ENCODE measurements at regions not wholly inside any gene's neighbourhood (a gene's known extent, or its start where the extent isn't known, plus 50 kb on each side); places are given as distances from the start of the nearest gene placed in this dataset.

DNA sequence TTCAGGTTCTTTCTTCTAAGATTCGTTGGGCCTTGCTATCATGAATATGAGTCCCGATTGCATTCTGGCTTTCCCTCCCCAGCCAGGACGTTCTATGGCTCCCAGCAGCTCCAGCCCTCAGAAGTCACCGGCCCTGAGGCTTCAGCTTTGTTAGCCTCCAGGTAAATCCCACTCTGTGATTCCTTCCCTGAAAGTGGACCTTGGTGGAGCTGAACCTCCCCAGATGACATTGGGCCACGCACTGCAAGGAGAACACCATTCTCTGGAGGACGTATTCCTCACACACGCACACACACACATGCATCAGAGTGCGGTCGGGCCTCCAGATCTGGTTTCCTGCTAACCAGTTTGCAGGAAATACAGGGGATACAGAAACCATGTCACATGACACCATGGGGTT lies 487.3 kb upstream of the CDH4 start:
- no peaks in the 10 kb centered on the region for H3K4me1 ChIP-seq (ENCODE audit: control insufficient read depth, insufficient read depth, low read length, unreplicated experiment)
- H3K36me3 ChIP-seq (ENCODE audit: insufficient read depth, low read length), result no peaks in the 10 kb centered on the region
- H2AFZ ChIP-seq (ENCODE audit: low read length, unreplicated experiment), result no peak overlapping the region
- no peak overlapping the region for H3K4me3 ChIP-seq (ENCODE audit: low read depth, low read length)
- no peak overlapping the region for H3K27ac ChIP-seq (ENCODE audit: low read depth, low read length)
- no peaks in the 10 kb centered on the region for H3K27me3 ChIP-seq (ENCODE audit: insufficient read depth, low read length)
- no peaks in the 10 kb centered on the region for H3K79me2 ChIP-seq (ENCODE audit: control insufficient read depth, insufficient read depth, low read length, unreplicated experiment)

DNA sequence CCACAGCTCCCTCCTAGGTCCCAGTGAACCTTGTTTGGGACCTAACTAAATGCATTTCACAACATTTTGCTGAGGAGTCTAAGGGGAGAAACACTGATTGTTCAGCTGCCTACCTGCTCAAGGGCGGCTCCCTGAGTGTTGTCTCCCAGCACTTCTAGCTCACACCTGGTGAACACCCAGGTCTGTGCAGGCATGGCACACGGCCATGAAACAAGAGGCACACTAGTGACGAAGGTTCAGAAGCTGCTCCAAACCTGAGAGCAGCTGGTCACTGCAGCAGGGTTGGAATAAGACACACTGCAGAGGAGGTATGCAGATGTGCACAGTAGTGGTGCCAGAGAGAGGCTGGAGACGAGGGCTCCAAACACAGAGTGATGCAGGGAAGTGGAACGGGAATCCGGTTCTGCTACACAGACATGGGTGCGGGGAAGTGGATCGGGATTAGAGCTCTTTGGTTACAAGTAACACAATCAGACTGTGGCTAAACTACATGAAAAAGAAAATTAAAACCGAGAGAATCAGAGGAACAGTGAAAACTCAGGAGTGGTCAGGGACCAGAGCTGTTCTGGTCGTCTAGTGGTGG lies 486.1 kb upstream of the CDH4 start:
- no peak overlapping the region for H2AFZ ChIP-seq (ENCODE audit: low read length, unreplicated experiment)
- H3K4me3 ChIP-seq (ENCODE audit: low read depth, low read length), result no peak overlapping the region
- H3K79me2 ChIP-seq (ENCODE audit: control insufficient read depth, insufficient read depth, low read length, unreplicated experiment), result no peaks in the 10 kb centered on the region
- H3K27me3 ChIP-seq (ENCODE audit: insufficient read depth, low read length), result no peaks in the 10 kb centered on the region
- no peaks in the 10 kb centered on the region for H3K36me3 ChIP-seq (ENCODE audit: insufficient read depth, low read length)
- no peaks in the 10 kb centered on the region for H3K4me1 ChIP-seq (ENCODE audit: control insufficient read depth, insufficient read depth, low read length, unreplicated experiment)
- no peak overlapping the region for H3K27ac ChIP-seq (ENCODE audit: low read depth, low read length)

DNA sequence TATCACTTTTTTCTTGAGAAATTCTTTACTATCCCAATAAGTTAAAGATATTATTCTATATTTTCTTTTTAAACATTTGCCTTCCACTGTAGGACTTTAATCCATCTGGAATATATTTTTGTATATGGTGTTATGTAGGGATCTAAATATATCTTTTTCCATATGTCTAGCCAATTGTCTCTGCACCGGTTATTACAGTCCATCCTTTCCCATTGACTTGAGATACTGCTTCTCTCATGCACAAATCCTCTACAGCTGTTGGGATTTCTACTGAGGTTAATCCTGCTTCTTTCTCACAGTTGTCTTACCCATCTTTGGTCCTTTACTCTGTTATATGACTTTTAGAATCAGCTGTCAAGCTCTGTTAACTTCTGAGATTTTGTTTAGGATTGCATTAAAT lies 483.8 kb upstream of the CDH4 start:
- no peaks in the 10 kb centered on the region for H3K36me3 ChIP-seq (ENCODE audit: insufficient read depth, low read length)
- H3K27me3 ChIP-seq (ENCODE audit: insufficient read depth, low read length), result no peaks in the 10 kb centered on the region

DNA sequence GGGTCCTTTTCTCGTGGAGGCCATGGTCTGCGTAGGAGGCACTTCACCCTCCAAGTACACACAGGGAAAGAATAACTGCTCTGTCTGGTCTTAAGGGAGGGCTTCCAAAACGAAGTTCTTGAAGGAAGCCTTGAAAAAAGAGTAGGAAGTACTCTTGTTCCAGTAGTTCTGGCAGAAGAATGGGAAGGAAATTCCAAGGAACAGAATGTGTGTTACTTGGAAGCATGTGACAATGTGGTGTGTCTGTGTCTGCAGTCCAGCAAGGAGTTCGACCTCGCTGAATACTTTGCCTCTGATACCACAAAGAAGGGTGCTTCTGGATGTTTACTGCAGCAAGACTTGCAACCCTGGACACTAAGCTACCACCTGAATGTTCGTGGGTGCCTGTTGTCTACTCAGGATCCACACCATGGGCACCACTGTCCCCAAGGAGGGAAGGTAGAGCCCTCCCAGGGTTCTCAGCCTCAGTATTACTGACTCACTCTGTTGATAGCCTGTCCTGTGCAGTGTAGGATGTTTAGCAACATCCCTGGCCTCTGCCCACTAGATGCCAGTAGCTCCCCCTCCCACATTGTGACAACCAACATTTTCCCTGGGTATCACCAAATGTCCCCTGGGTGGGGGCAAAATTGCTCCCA lies 471.6 kb upstream of the CDH4 start:
- H3K36me3 ChIP-seq (ENCODE audit: insufficient read depth, low read length), result no peaks in the 10 kb centered on the region
- H3K4me3 ChIP-seq (ENCODE audit: low read depth, low read length), result no peak overlapping the region
- no peak overlapping the region for H2AFZ ChIP-seq (ENCODE audit: low read length, unreplicated experiment)

More for the DNA sequence above, 483.8 kb upstream of the CDH4 start:
- Histone ChIP-seq H3K27ac (ENCODE audit: low read depth, low read length) (no peak overlapping the region), H3K79me2 (ENCODE audit: control insufficient read depth, insufficient read depth, low read length, unreplicated experiment) (no peaks in the 10 kb centered on the region), H2AFZ (ENCODE audit: low read length, unreplicated experiment) (no peak overlapping the region), H3K4me1 (ENCODE audit: control insufficient read depth, insufficient read depth, low read length, unreplicated experiment) (no peaks in the 10 kb centered on the region), H3K4me3 (ENCODE audit: low read depth, low read length) (no peak overlapping the region)

DNA sequence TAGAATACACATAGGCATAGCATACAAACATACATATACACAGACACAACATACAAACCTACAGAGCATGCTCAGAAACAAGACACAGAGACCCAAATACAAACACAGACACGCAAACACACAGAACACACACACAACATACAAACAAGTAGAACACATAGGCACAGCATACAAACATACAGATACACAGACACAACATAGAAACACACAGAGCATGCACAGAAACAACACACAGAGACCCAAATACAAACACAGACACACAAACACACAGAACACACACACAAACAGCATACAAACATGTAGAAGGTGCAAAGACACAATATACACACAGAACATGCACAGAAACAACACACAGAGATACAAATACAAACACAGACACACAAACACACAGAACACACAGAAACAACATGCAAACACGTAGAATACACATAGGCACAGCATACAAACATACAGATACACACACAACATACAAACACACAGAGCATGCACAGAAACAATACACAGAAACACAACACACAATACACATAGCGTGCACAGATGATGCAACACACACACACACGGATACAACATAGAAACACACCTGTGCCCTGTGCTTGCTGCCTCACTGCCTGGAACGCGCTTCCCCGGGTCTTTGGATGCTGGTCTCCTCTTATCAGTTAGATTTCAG lies 469.0 kb upstream of the CDH4 start:
- Histone ChIP-seq H3K36me3 (ENCODE audit: insufficient read depth, low read length) (no peaks in the 10 kb centered on the region), H3K4me1 (ENCODE audit: control insufficient read depth, insufficient read depth, low read length, unreplicated experiment) (no peaks in the 10 kb centered on the region), H3K27ac (ENCODE audit: low read depth, low read length) (no peak overlapping the region), H3K79me2 (ENCODE audit: control insufficient read depth, insufficient read depth, low read length, unreplicated experiment) (no peaks in the 10 kb centered on the region), H2AFZ (ENCODE audit: low read length, unreplicated experiment) (no peak overlapping the region), H3K4me3 (ENCODE audit: low read depth, low read length) (no peak overlapping the region), H3K27me3 (ENCODE audit: insufficient read depth, low read length) (no peaks in the 10 kb centered on the region)

More for the DNA sequence above, 471.6 kb upstream of the CDH4 start:
- H3K27ac ChIP-seq (ENCODE audit: low read depth, low read length), result no peak overlapping the region
- H3K4me1 ChIP-seq (ENCODE audit: control insufficient read depth, insufficient read depth, low read length, unreplicated experiment), result no peaks in the 10 kb centered on the region
- H3K27me3 ChIP-seq (ENCODE audit: insufficient read depth, low read length), result no peaks in the 10 kb centered on the region
- no peaks in the 10 kb centered on the region for H3K79me2 ChIP-seq (ENCODE audit: control insufficient read depth, insufficient read depth, low read length, unreplicated experiment)

DNA sequence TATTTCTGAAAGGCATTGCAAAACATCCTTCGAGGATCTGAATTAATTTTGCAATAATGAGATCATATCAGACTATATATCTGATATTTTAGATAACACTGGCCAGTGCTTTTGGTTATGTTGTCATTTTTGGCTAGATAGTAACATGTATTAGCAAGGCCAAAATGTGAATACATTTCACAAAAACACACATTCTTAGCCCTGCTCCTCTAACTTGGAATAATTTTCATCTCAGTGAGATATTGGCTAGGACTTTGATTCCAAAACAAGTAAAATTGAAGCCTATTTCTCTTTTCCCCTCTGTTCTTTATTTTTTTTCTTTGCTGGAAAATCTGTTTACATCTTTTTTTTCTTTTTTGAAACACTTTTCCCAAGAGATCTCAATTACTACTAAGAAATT lies 466.8 kb upstream of the CDH4 start:
- H3K27me3 ChIP-seq (ENCODE audit: insufficient read depth, low read length), result no peaks in the 10 kb centered on the region
- no peak overlapping the region for H2AFZ ChIP-seq (ENCODE audit: low read length, unreplicated experiment)
- H3K27ac ChIP-seq (ENCODE audit: low read depth, low read length), result no peak overlapping the region
- H3K36me3 ChIP-seq (ENCODE audit: insufficient read depth, low read length), result no peaks in the 10 kb centered on the region
- H3K79me2 ChIP-seq (ENCODE audit: control insufficient read depth, insufficient read depth, low read length, unreplicated experiment), result no peaks in the 10 kb centered on the region
- H3K4me3 ChIP-seq (ENCODE audit: low read depth, low read length), result no peak overlapping the region
- no peaks in the 10 kb centered on the region for H3K4me1 ChIP-seq (ENCODE audit: control insufficient read depth, insufficient read depth, low read length, unreplicated experiment)

DNA sequence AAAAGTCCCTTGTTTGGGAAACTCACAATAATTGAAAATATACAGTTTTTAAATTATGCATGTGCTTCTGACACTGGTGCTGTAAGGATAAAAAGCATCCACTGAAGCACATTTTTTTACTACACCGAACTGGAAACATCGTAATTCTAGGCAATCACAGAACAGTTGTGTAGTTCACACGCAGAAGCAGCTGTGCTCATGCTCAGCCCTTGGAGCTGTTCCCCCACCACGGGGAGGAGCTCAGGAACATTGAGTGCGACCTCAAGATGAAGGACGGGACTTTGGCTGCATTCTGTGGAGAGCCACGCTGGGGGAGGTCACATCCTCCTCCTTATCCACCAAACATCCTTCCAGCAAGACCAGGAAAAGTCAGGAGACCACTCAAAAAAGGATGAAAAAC lies 466.3 kb upstream of the CDH4 start:
- Histone ChIP-seq H3K27ac (ENCODE audit: low read depth, low read length) (no peak overlapping the region), H3K4me1 (ENCODE audit: control insufficient read depth, insufficient read depth, low read length, unreplicated experiment) (no peaks in the 10 kb centered on the region), H3K79me2 (ENCODE audit: control insufficient read depth, insufficient read depth, low read length, unreplicated experiment) (no peaks in the 10 kb centered on the region), H3K27me3 (ENCODE audit: insufficient read depth, low read length) (no peaks in the 10 kb centered on the region), H2AFZ (ENCODE audit: low read length, unreplicated experiment) (no peak overlapping the region), H3K36me3 (ENCODE audit: insufficient read depth, low read length) (no peaks in the 10 kb centered on the region), H3K4me3 (ENCODE audit: low read depth, low read length) (no peak overlapping the region)

DNA sequence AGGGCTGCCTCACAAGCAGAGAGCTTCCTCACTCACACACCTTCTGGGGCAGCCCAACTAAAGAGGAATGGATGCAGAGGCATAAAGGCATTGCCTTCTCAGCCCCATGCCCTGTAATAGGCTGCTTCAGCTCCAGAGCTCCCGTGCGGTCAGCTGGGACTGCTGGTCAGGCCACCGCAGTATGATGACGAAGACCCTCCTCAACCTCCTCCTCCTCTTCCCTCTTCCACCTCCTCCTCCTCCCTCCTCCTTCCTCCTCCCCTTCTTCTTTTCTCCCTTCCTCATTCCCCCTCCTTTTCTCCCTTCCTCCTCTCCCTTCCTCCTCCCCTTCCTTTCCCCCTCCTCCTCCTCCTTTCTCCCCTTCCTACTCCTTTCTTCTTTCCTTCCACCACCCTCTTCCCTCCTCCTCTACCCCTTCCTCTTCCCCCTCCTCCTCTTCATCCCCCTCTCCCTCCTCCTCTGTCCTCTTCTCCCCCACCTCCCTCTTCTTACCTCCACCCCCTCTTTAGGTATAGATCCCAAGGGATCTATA lies 465.3 kb upstream of the CDH4 start:
- Histone ChIP-seq H3K4me3 (ENCODE audit: low read depth, low read length) (no peak overlapping the region), H2AFZ (ENCODE audit: low read length, unreplicated experiment) (no peak overlapping the region), H3K27me3 (ENCODE audit: insufficient read depth, low read length) (no peaks in the 10 kb centered on the region), H3K36me3 (ENCODE audit: insufficient read depth, low read length) (no peaks in the 10 kb centered on the region), H3K79me2 (ENCODE audit: control insufficient read depth, insufficient read depth, low read length, unreplicated experiment) (no peaks in the 10 kb centered on the region), H3K4me1 (ENCODE audit: control insufficient read depth, insufficient read depth, low read length, unreplicated experiment) (no peaks in the 10 kb centered on the region), H3K27ac (ENCODE audit: low read depth, low read length) (no peak overlapping the region)

DNA sequence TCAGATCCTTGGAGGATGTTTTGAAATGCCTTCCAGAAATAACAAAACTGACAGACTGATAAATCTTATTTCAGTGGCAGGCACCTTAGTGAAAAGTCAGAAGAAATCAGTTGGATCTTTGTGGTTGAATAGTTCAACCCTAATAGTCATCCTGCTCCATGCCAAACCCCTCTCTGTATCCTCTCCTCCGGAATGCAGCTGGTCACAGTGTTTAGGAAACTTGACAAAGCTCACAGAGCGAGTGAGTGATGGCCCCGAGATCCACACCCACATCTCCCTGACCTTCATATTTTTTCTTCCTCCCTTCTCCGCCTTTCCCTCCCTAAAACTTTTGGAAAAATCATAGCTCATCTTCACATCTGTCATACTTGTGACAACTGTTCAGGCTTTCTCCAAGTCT lies 464.8 kb upstream of the CDH4 start:
- Histone ChIP-seq H3K4me3 (ENCODE audit: low read depth, low read length) (no peak overlapping the region), H3K79me2 (ENCODE audit: control insufficient read depth, insufficient read depth, low read length, unreplicated experiment) (no peaks in the 10 kb centered on the region), H3K27ac (ENCODE audit: low read depth, low read length) (no peak overlapping the region), H2AFZ (ENCODE audit: low read length, unreplicated experiment) (no peak overlapping the region), H3K36me3 (ENCODE audit: insufficient read depth, low read length) (no peaks in the 10 kb centered on the region), H3K27me3 (ENCODE audit: insufficient read depth, low read length) (no peaks in the 10 kb centered on the region), H3K4me1 (ENCODE audit: control insufficient read depth, insufficient read depth, low read length, unreplicated experiment) (no peaks in the 10 kb centered on the region)

DNA sequence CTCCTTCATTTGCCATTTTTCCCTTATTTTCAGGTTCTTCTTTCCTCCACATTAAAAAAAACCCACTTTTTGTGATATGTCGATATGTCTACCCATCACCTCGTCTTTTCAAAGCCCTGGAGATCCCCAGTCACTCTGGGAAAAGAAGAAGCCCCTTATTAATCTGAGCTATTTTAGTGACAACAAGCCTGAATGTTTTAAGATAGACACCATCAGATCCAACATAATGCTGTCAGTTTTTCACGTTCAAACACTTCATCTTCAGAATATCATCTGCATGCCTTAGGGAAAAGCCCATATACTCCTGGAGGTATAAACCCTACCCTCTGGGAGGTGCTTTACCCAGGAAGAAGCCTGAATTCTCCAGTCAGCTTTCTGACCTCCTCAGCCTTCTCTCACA lies 464.0 kb upstream of the CDH4 start:
- Histone ChIP-seq H3K27ac (ENCODE audit: low read depth, low read length) (no peak overlapping the region), H3K27me3 (ENCODE audit: insufficient read depth, low read length) (no peaks in the 10 kb centered on the region)

DNA sequence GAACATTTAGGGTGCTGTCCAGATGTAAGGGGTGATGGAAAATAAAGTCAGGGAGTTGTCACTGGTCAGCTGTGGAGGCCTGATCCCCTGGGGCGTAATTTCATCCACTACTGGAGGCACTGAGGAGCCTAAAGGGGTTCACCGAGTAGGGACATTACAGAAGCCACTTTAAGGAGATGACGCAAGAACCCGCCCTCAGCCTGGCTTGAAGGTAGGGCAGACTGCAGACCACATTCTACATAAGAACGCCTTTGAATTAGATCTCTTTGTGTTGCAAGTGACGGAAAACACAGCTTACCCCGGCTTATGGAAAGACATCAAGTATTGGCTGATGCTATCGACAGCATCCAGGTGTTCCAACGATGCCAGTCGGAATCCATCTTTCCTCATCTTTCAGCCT lies 462.7 kb upstream of the CDH4 start:
- H3K27ac ChIP-seq (ENCODE audit: low read depth, low read length), result no peak overlapping the region
- no peaks in the 10 kb centered on the region for H3K79me2 ChIP-seq (ENCODE audit: control insufficient read depth, insufficient read depth, low read length, unreplicated experiment)
- H3K27me3 ChIP-seq (ENCODE audit: insufficient read depth, low read length), result no peaks in the 10 kb centered on the region
- H2AFZ ChIP-seq (ENCODE audit: low read length, unreplicated experiment), result no peak overlapping the region
- no peak overlapping the region for H3K4me3 ChIP-seq (ENCODE audit: low read depth, low read length)
- no peaks in the 10 kb centered on the region for H3K4me1 ChIP-seq (ENCODE audit: control insufficient read depth, insufficient read depth, low read length, unreplicated experiment)
- no peaks in the 10 kb centered on the region for H3K36me3 ChIP-seq (ENCODE audit: insufficient read depth, low read length)

More for the DNA sequence above, 464.0 kb upstream of the CDH4 start:
- Histone ChIP-seq H2AFZ (ENCODE audit: low read length, unreplicated experiment) (no peak overlapping the region), H3K79me2 (ENCODE audit: control insufficient read depth, insufficient read depth, low read length, unreplicated experiment) (no peaks in the 10 kb centered on the region), H3K36me3 (ENCODE audit: insufficient read depth, low read length) (no peaks in the 10 kb centered on the region), H3K4me3 (ENCODE audit: low read depth, low read length) (no peak overlapping the region), H3K4me1 (ENCODE audit: control insufficient read depth, insufficient read depth, low read length, unreplicated experiment) (no peaks in the 10 kb centered on the region)

All from ACC112 (cell line).